ENCODE measurements at regions not wholly inside any gene's neighbourhood (a gene's known extent, or its start where the extent isn't known, plus 50 kb on each side); places are given as distances from the start of the nearest gene placed in this dataset.
"Not testable (repeated sequence)": the region's sequence is repeated elsewhere in the genome, so short reads cannot be mapped to it uniquely, and the experiment has no call there.

GRCh38 chr7:51640841-51641240 is 324.2 kb upstream of the COBL start:
- no peak for DNase-seq

DNA sequence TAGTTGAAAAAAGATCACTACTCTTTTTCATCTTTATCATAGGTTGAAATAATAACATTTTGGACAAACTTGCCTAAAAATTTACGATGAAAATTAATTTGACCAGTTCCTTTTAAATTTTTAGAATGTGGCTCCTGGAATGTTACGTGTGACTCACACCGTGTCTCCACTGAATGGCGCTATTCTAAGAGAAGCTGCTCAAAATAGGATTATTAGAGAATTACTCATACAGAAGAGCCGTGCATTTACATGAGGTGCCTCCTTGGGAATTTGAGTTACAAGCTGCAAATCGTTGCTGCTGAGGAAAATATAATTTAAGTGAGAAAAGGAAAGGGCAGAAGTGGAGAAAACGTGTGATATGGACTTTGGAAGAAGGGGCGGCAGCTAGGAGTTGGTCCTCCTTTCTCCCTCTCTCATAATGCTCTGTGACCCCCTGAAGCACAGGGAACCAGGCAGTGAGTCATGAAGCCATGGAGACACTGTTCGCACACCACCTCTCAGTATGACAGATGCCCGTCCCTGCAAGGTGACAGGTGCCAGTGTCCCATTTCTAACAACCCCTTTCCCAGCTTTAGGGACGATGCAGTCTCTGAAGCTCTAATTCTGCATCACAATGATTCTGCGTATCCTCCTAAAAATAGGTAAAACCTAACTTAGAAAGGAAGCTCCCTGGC is 323.2 kb upstream of the COBL start:
- no peak for DNase-seq

GRCh38 chr7:51636503-51636902 is 319.9 kb upstream of the COBL start:
- no peak for DNase-seq

- no peak for DNase-seq
These were observed 319.2 kb upstream of the COBL start for GRCh38 chr7:51635775-51636174.

DNA sequence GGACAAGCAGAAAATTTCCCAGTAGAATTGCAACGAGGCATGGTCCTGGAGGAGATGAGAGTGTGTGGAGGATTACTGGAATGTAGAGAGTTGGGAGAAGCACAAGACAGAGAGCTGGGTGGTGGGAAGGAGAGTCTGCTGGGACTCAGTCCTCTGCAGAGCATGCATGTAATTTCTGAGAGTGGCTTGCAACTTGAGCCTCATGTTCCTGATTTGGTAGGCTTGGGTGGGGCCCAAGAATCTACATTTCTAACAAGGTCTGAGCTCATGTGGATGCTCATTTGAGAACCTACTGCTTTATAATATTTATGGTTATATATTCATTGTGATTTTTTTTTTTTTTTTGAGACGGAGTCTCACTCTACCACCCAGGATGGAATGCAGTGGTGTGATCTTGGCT is 317.9 kb upstream of the COBL start:
- no peak for DNase-seq

DNA sequence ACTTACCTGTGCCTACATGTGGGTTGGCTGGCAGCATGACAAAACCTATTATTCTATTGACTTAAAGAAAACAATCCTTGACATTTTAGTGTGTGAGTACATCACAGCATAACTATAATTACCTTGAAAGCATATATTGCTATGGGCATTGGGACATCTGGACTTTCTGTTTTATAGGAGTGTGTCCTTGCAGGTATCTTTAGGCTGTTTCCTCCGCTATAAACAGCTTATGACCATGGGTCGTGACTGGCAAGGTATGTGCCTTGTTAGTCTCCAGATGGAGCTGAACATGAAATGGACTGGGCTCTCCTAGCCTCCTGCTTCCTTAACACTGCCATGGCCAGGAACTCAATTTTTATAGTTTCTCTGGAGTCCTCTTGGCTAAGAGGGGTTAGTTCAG is 317.4 kb upstream of the COBL start:
- no peak for DNase-seq

- DNase-seq = no peak
These were observed 317.0 kb upstream of the COBL start for GRCh38 chr7:51633596-51633995.

GRCh38 chr7:51633006-51633405 is 316.4 kb upstream of the COBL start:
- no peak for DNase-seq

GRCh38 chr7:51630933-51631332 is 314.3 kb upstream of the COBL start:
- DNase-seq = no peak

DNA sequence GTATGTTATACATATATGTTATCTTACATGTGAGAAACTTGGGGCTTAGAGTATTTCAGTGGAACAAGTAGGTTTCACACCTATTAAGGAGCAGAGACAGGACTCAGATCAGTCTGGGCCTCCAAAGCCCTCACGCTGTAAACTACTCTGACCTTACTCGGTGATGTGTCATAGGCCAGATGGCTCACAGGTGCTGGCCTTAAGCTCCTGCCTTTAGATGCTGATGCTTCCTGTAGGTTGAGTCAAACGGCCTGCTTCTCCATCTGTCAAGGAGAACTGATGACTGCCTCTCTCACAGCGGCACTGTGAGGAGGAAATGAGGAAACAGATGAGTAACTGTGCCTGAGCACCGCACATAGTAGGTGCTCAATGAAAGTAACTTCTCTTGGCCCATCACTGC is 312.6 kb upstream of the COBL start:
- no peak for DNase-seq

- DNase-seq = no peak
These were observed 305.3 kb upstream of the COBL start for GRCh38 chr7:51621956-51622355.

DNA sequence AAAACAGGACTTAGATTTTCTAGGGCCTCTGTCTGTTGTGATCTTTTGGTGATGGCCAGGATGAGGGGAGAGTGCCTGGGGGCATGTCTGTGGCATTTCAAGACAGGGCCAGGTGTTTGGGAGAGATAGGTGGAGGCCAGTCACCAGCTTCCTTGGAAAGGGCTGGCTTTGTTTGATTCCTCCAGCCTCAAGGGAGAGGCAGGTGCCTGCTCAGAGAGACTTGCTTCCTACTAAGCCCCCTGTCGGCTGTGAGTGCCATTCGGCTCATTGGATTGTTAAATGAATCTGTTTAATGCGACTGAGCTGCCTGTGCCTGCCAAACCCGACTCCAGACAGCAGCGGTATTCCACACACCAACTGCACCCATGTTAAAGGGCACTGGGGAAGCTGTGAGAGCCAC is 304.1 kb upstream of the COBL start:
- no peak for DNase-seq

GRCh38 chr7:51619880-51620279 is 303.3 kb upstream of the COBL start:
- no peak for DNase-seq

- no peak for DNase-seq
These were observed 301.1 kb upstream of the COBL start for GRCh38 chr7:51617686-51618085.

- DNase-seq = no peak
These were observed 297.3 kb upstream of the COBL start for GRCh38 chr7:51613911-51614357.

- DNase-seq = no peak
These were observed 295.3 kb upstream of the COBL start for GRCh38 chr7:51611937-51612336.

DNA sequence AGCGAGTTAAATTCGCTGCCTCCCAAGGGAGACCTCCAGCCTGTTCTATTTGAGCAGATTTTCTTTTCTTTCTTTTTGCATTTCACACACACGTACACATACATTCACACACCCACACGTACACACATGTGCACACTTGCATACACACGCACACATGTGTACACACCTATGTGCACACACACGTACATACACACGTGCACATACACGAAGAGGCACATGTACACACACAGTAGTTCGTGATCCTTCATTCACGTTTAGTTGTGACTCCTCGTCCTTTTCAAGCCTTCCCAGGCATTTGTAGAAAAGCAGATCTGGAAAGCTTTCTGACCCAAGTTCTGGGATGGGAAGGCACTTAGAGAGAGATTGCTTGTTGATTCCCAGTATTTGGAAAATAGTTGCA is 290.8 kb upstream of the COBL start:
- DNase-seq = no peak

DNA sequence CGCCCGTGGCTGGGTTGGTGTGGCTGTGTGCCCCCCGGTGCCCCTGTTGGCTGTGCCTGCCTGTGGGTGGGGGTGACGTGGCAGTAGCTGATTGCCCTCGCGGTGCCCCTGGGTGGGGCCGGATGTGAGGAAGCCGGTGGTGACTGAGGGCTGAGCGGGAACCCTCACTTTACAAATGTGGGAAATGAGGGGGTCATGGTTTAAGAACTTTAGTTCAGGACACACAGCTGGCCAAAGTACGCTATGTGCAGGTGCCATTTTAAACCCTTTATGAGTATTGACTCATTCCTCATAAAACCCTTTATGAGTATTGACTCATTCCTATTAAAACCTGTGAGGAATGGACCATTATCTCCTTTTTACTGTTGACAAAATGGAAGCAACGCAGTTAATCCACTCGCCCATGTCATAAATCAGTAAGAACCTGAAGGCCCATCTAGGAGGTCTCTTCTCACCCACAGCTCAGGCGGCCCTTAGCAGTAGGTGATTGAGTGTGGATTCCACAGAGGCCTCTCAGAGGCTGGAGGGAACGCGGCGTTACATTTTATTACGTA is 290.1 kb upstream of the COBL start:
- DNase-seq = no peak

DNA sequence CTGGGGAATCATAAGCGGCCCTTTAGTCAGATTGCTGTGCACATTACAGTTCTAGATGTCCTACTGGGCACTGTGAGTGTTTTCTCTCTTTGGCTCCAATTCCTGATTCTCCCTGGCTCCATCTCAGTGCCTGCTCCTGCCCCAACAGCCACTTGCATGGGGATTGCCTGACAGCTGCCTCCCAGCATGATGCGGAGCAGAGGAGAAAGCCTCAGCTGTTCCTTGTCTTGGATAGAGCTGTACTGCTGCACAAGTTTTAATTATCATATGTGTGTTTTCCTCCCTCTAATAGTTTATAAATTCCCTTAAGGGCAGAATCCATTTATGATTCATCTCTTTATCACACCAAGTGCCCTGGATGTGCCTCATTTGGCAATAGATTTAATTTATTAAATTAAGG is 285.8 kb upstream of the COBL start:
- no peak for DNase-seq

- DNase-seq = no peak
These were observed 284.9 kb upstream of the COBL start for GRCh38 chr7:51601461-51601860.

DNA sequence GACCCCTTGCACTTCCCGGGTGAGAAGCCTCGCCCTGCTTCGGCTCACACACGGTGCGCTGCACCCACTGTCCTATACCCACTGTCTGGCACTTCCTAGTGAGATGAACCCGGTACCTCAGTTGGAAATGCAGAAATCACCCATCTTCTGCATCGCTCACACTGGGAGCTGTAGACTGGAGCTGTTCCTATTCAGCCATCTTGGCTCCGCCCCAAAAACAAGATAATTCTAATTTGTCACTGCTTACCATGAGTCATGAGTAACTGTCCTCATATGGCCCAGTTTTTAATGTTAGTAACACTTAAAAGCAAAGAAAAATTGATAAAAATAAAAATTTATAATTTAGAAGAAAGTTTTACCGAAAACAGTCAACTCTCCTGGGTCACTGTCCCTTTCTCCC is 283.3 kb upstream of the COBL start:
- not testable (repeated sequence) for DNase-seq

- no peak for DNase-seq
These were observed 277.0 kb upstream of the COBL start for GRCh38 chr7:51593628-51594027.

DNA sequence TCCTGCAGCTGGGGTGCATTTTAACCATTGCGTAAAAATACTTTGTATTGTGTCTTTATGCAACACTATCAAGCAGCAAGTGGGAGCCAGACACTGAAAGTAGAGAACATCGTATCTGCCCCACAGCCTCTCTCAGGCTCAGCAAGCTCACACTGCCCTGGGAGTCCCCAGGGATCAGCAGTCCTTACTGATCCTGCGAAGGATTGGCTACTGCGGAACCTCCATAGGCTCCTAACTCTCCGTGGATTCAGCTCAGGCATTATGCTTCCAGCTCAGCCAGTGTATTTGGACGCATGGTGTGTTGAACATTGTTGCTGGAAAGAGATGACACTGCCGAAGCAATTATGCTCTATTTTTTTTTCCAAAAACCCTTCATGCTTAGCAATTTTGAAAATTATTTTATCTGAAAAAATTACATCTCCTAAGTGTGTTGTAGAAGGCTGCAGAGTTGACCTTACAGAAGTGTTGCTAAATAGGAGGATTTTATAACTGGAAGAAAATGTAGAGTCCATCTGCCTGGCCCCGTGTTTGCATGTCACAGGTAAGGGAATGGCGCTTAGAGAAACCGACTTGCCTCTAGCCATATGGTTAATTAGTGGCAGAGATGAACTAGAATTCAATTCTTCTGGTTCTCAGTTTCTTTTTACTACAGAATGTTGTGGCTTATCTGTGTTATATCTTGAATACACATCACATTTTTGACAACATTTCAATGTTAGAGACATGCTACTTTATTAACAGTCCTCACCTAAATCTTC is 276.4 kb upstream of the COBL start:
- DNase-seq = no peak

- DNase-seq = no peak
These were observed 274.6 kb upstream of the COBL start for GRCh38 chr7:51591223-51591622.
